HUES48 (cell line): ENCODE measurements at regions not wholly inside any gene's neighbourhood (a gene's known extent, or its start where the extent isn't known, plus 50 kb on each side); places are given as distances from the start of the nearest gene placed in this dataset.

Experiments used
- H3K27ac ChIP-seq: one replicate; pipeline ENCODE4 v1.7.0; 2013; ENCODE audit warnings: low read depth, low read length, inconsistent platforms
- H3K27me3 ChIP-seq: 2 replicates; pipeline ENCODE4 v1.6.1; 2013; ENCODE audit warnings: mild to moderate bottlenecking, low read length; ENCODE audit not compliant: control insufficient read depth, insufficient read depth
- H3K36me3 ChIP-seq: 2 replicates; pipeline ENCODE4 v1.6.1; 2013; ENCODE audit warnings: low read length; ENCODE audit not compliant: control insufficient read depth, insufficient read depth
- H3K4me1 ChIP-seq: 2 replicates; pipeline ENCODE4 v1.6.1; 2013; ENCODE audit warnings: mild to moderate bottlenecking, low read length; ENCODE audit not compliant: control insufficient read depth, insufficient read depth
- H3K4me3 ChIP-seq: 2 replicates; pipeline ENCODE4 v1.5.1; 2013; ENCODE audit warnings: mild to moderate bottlenecking, low read depth, low read length
- H3K9ac ChIP-seq: 2 replicates; pipeline ENCODE4 v1.6.1; 2013; ENCODE audit warnings: mild to moderate bottlenecking, low read depth, low read length, moderate library complexity
- H3K9me3 ChIP-seq: 2 replicates; pipeline ENCODE4 v1.6.1; 2013; ENCODE audit warnings: low read length; ENCODE audit not compliant: control insufficient read depth, insufficient read depth

DNA sequence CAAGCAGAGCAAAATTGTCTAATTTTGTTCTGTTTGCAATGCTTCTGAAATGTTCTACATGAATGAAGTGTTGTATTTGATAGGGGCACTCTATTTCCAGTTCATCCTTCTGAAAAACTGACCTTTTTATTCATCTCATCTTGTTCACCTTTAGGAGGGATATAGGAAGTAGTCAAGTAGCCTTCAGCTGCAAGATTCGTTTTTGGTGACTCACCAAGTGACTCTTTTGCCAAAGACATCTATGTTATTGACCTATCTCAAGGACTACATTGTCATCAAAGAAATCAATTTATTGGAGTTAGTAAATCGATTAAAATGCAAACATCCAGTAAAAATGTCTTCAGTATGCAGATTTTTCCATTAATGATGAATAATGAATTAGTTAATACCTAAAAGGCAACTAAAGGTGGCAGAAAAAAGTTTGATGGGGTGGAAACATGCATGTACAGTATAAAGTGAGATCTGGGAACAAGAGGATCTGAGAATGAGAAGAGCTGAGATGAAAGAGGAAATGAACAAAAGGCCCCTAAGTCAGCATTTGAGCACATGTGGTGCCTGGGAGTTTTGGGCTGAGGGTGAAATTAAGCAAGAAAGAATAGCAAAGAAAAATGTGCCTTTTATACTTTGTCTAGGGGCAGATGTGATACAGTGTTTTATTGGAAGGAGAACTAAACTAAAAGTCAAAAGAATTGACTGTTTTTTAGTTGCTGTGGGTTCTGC is 255.1 kb upstream of the LINC00305 start:
- Histone ChIP-seq H3K36me3 (no peaks in the 10 kb centered on the region), H3K4me3 (no peak overlapping the region), H3K9me3 (no peaks in the 10 kb centered on the region), H3K27ac (no peak overlapping the region), H3K9ac (no peak overlapping the region), H3K27me3 (no peaks in the 10 kb centered on the region), H3K4me1 (0 out of 2 replicates have a peak, but pooled peaks cover 5% of the 10 kb centered on the region)

DNA sequence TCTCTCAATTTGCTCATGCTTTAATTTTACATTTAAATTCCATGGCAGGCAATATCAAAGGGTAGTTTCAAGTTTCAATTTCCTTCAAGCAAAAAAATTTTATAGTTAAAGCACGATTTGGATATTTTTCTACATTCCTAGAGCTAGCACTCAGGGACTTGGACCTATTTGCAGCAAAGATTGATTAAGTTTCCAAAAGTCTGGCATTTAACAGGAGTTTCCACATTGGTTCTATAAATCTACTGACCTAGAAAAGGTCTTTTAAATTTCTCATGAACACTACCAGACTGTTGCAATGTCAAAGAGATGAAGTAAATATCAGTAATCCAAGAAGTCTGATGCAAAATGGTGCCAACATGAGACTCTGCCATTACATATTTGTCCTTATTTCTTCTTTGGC is 253.7 kb upstream of the LINC00305 start:
- no peak overlapping the region for H3K4me3 ChIP-seq
- H3K9ac ChIP-seq: no peak overlapping the region
- H3K27ac ChIP-seq: no peak overlapping the region
- H3K27me3 ChIP-seq: no peaks in the 10 kb centered on the region
- H3K36me3 ChIP-seq: no peaks in the 10 kb centered on the region
- no peaks in the 10 kb centered on the region for H3K9me3 ChIP-seq
- H3K4me1 ChIP-seq: 0 out of 2 replicates have a peak, but pooled peaks cover 5% of the 10 kb centered on the region

DNA sequence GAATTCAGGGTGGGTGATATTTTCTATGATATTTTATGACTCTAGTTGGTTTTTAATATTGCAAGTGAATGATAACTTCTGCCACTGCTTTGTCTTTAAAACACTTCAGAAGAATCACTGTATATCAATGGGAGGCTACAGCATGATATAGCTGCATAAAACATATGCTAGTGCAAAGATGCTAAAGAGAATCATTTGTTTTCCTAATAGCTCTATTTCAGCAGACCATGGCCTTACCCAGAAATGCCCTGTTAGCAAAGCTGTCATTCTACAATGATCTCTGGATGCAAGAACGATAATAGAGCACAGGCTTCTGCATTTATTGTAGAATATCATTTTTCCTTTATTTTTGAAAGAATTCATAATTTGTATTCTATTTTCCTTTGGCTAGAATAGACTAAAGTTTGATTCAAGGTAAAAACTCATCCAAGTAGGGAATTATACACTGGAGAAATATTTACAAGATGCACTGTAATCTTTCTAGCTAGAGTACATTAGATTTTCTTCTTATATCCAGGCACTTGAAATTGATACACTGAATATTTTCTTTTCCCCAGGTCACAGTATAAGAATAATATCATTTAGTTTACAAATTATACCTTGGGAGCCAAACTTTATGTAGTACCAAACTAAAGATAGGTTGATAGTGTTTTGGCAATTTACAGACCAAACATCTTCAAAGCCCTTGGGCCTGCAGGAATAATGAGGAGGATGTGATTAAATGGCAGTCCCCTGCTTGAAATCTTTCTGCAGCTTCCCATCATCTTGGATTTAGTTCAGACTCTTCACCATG is 252.6 kb upstream of the LINC00305 start:
- H3K27ac ChIP-seq: no peak overlapping the region
- H3K4me3 ChIP-seq: no peak overlapping the region
- 0 out of 2 replicates have a peak, but pooled peaks cover 5% of the 10 kb centered on the region for H3K4me1 ChIP-seq
- H3K9ac ChIP-seq: no peak overlapping the region
- H3K36me3 ChIP-seq: no peaks in the 10 kb centered on the region
- H3K9me3 ChIP-seq: no peaks in the 10 kb centered on the region
- no peaks in the 10 kb centered on the region for H3K27me3 ChIP-seq

DNA sequence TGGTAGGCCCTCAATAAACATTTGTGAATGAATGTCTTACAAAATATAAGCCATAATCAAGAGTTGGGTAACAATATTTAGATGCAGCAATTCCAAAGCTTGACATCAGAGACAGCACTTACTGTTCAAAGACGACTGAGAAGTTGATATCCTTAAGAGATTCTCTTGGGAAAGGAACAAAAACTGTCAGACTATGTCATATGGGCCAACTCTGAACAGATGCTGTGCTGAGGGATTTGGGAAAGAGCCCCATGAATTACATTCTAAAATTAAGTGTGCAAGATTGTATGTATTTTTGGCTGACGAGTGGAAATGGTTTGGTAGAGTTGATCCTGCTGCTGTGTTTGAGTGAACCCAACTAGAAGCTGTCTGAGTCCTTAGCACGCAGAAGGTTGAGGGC is 250.7 kb upstream of the LINC00305 start:
- Histone ChIP-seq H3K9me3 (no peaks in the 10 kb centered on the region), H3K36me3 (no peaks in the 10 kb centered on the region), H3K9ac (no peak overlapping the region), H3K27ac (no peak overlapping the region), H3K27me3 (no peaks in the 10 kb centered on the region), H3K4me3 (no peak overlapping the region), H3K4me1 (0 out of 2 replicates have a peak, but pooled peaks cover 5% of the 10 kb centered on the region)

DNA sequence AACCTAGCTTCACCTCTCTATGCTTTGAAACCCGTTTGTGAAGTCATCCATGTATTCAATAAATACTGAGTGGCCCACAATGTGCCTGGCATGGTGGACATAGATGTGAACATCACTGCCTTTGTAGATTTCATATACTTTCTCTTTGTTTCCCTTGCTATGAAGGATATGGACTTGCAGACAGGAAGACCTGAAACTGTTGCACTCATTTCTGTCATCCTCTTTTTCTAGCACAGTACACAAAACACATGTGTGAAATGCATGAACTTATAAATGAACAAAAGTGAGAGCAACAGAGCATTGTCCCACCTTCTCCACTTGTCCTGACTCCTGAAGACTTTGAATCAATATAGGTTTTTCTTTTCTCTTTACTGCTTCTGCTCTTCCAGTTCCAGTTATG is 249.4 kb upstream of the LINC00305 start:
- Histone ChIP-seq H3K4me3 (no peak overlapping the region), H3K36me3 (no peaks in the 10 kb centered on the region), H3K27me3 (no peaks in the 10 kb centered on the region), H3K4me1 (0 out of 2 replicates have a peak, but pooled peaks cover 5% of the 10 kb centered on the region), H3K9me3 (no peaks in the 10 kb centered on the region), H3K27ac (no peak overlapping the region), H3K9ac (no peak overlapping the region)

DNA sequence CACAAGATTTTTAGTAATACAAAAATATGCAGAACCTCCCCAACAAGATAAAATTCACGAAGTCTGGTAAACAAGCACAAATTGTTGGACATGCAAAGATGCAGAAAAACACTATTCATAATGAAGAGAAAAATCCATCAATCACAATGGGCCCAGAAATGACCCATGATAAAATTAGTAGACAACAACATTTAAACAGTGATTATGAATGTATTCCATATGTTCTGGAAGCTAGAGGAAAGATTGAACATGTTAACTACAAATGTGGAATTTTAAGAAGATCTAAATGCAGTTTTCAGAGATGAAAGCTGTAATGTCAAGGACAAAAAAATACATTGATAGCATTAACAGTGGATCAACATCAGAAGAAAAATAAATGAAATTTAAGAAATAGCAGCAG is 243.3 kb upstream of the LINC00305 start:
- H3K36me3 ChIP-seq: no peaks in the 10 kb centered on the region
- H3K27me3 ChIP-seq: no peaks in the 10 kb centered on the region
- H3K4me3 ChIP-seq: no peak overlapping the region
- no peaks in the 10 kb centered on the region for H3K4me1 ChIP-seq
- no peak overlapping the region for H3K27ac ChIP-seq
- H3K9me3 ChIP-seq: no peaks in the 10 kb centered on the region
- H3K9ac ChIP-seq: no peak overlapping the region

DNA sequence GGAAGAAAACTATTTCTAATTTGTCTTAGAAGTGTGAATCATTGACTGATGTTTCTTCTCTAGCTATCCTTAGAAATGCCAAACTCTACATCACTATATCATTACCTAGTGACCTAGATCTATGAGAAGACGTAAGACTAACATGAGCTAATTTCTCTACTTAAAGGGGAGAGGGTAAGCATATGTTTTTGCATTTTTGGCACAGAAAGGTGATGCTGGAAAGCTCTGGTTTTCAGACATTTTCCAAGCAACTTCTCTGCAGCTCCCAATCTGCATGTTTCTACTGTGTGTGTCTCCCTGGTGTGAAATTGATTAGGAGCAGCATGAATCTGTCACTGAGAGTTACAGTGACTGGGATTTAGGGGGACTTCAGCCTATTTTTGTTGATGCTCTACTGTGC is 235.2 kb upstream of the LINC00305 start:
- Histone ChIP-seq H3K9ac (no peak overlapping the region), H3K4me1 (no peaks in the 10 kb centered on the region)

DNA sequence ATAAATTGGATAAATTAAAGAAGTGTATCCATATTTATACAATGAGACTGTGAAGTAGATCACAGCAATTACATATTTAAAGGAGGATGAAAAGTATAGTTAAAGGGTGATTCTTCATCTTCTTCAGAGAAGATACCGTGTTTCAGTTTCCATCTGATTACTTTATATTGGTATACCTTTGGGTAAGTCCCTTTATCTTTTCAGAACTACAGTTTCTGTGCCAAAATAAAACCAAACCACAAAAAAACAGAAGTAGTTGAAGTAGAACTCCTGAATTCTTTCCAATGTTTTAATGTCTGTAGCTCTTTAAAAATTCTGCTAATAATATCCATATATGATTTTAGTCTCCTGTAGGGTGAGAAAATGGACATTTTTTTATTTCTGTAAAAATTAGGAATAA is 231.2 kb upstream of the LINC00305 start:
- Histone ChIP-seq H3K27ac (no peak overlapping the region), H3K27me3 (no peaks in the 10 kb centered on the region), H3K4me3 (no peak overlapping the region), H3K36me3 (no peaks in the 10 kb centered on the region), H3K4me1 (no peaks in the 10 kb centered on the region), H3K9ac (no peak overlapping the region), H3K9me3 (no peaks in the 10 kb centered on the region)

More for the DNA sequence above, 235.2 kb upstream of the LINC00305 start:
- H3K36me3 ChIP-seq: no peaks in the 10 kb centered on the region
- H3K27ac ChIP-seq: no peak overlapping the region
- H3K27me3 ChIP-seq: no peaks in the 10 kb centered on the region
- no peaks in the 10 kb centered on the region for H3K9me3 ChIP-seq
- H3K4me3 ChIP-seq: no peak overlapping the region

DNA sequence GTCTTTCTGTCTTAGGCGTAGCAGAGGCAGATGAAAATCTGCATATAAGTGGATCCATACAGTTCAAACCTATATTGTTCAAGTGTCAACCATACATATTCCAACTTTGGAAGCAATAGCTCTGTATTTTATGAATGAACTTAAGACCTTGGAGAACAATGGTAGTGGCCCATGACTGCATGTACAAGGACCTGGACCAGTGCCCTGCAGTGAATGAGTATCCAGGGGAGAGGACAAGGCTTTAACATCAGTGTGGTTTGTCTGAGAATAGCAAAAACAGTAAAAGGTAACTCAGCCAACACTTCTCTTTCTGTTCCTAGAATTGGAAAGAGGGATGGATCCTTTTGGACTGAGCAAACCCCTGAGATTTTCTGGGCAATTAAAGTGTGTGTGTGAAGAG is 230.8 kb upstream of the LINC00305 start:
- Histone ChIP-seq H3K4me3 (no peak overlapping the region), H3K9ac (no peak overlapping the region), H3K27me3 (no peaks in the 10 kb centered on the region), H3K9me3 (no peaks in the 10 kb centered on the region), H3K27ac (no peak overlapping the region), H3K36me3 (no peaks in the 10 kb centered on the region), H3K4me1 (no peaks in the 10 kb centered on the region)

DNA sequence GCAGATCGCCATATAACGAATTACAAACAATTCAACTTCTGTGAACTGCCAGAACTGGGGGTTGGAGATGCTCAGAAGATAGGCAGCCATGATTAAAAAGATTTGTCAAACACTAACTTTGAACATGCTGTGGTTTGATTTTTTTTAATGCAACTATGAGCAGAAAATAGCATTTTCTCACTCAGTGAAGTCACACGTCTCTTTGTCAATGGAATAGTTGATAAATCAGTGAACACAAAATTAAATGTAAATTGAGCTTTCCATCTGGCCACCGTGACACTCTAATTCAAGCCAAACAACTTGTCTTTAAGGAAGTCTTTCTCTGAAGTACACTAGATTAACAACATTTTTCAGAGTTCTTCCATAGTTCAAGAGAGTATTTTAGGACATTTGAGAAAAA is 228.6 kb upstream of the LINC00305 start:
- H3K9ac ChIP-seq: no peak overlapping the region

DNA sequence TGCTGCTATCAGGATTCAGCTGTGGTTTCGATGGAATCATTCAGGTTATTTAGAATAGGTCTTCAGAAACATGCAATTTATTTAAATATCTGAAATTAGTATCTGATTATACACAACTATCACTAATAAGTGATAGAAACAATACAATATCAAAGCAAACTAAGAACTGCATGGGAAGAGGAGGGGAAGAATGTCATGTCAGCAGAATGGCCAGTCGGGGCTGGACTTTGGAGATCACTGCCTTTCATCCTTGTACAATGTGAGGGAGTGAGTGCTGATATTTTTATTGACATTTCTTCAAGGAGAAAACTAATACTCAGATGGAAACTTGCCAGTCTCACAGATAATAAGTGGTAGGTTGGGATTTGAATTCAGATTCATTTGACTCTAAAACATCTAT is 224.0 kb upstream of the LINC00305 start:
- H3K36me3 ChIP-seq: no peaks in the 10 kb centered on the region
- no peak overlapping the region for H3K9ac ChIP-seq
- no peak overlapping the region for H3K27ac ChIP-seq
- no peaks in the 10 kb centered on the region for H3K4me1 ChIP-seq
- no peaks in the 10 kb centered on the region for H3K9me3 ChIP-seq
- no peak overlapping the region for H3K4me3 ChIP-seq
- H3K27me3 ChIP-seq: no peaks in the 10 kb centered on the region

More for the DNA sequence above, 228.6 kb upstream of the LINC00305 start:
- Histone ChIP-seq H3K4me1 (no peaks in the 10 kb centered on the region), H3K27me3 (no peaks in the 10 kb centered on the region), H3K4me3 (no peak overlapping the region), H3K36me3 (no peaks in the 10 kb centered on the region), H3K9me3 (no peaks in the 10 kb centered on the region), H3K27ac (no peak overlapping the region)
